ENCODE measurements at regions not wholly inside any gene's neighbourhood (a gene's known extent, or its start where the extent isn't known, plus 50 kb on each side); places are given as distances from the start of the nearest gene placed in this dataset.

DNA sequence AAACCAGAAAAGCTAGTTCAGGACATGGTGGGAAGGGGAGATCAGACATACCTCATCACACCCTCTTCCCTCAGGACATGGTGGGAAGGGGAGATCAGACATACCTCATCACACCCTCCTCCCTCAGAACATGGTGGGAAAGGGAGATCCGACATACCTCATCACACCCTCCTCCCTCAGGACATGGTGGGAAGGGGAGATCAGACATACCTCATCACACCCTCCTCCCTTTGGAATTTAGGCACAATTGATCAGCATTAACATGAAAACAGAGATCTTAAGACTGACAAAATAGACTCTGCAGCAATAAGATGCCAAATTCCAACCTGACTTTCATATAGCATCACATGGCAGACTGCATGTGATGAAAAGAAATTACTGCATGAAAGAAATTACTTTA, 412.7 kb upstream of the ZNF717 start:
- TF ChIP-seq TAF1 (IDR thresholded peaks at IDR 0.05; ENCODE audit: low read depth), result no peak
- no peak for TF ChIP-seq TEAD4 (IDR thresholded peaks at IDR 0.05)
- no peak for TF ChIP-seq NFIC (IDR thresholded peaks at IDR 0.05)
- no peak for TF ChIP-seq YY1 (IDR thresholded peaks at IDR 0.05; ENCODE audit: low read depth)

DNA sequence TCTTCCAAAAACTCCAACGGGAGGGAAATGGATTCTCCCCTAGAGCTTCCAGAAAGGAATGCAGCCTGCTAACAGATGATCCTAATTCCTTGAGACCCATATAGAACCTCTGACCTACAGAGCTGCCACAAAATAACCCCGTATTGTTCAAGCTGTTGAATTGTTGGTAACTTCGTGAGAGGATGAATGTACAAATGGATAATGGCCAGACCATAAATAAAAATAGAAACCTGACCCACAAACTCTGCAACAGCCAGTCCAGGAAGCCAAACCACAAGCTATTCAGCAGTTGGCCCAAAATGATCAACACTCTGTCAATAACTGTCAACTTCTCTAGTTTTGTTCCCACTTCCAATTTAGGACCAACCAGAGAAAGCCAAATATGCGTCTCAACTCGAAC, 414.0 kb upstream of the ZNF717 start:
- TF ChIP-seq, protein P1, sequence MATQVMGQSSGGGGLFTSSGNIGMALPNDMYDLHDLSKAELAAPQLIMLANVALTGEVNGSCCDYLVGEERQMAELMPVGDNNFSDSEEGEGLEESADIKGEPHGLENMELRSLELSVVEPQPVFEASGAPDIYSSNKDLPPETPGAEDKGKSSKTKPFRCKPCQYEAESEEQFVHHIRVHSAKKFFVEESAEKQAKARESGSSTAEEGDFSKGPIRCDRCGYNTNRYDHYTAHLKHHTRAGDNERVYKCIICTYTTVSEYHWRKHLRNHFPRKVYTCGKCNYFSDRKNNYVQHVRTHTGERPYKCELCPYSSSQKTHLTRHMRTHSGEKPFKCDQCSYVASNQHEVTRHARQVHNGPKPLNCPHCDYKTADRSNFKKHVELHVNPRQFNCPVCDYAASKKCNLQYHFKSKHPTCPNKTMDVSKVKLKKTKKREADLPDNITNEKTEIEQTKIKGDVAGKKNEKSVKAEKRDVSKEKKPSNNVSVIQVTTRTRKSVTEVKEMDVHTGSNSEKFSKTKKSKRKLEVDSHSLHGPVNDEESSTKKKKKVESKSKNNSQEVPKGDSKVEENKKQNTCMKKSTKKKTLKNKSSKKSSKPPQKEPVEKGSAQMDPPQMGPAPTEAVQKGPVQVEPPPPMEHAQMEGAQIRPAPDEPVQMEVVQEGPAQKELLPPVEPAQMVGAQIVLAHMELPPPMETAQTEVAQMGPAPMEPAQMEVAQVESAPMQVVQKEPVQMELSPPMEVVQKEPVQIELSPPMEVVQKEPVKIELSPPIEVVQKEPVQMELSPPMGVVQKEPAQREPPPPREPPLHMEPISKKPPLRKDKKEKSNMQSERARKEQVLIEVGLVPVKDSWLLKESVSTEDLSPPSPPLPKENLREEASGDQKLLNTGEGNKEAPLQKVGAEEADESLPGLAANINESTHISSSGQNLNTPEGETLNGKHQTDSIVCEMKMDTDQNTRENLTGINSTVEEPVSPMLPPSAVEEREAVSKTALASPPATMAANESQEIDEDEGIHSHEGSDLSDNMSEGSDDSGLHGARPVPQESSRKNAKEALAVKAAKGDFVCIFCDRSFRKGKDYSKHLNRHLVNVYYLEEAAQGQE (IDR thresholded peaks at IDR 0.05; ENCODE audit: low read depth), result no peak
- no peak for TF ChIP-seq YY1 (IDR thresholded peaks at IDR 0.05; ENCODE audit: low read depth)
- no peak for TF ChIP-seq TCF12 (IDR thresholded peaks at IDR 0.05; ENCODE audit: low read depth)
- no peak for TF ChIP-seq TEAD4 (IDR thresholded peaks at IDR 0.05)
- TF ChIP-seq TAF1 (IDR thresholded peaks at IDR 0.05; ENCODE audit: low read depth), result no peak
- TF ChIP-seq, protein P2, sequence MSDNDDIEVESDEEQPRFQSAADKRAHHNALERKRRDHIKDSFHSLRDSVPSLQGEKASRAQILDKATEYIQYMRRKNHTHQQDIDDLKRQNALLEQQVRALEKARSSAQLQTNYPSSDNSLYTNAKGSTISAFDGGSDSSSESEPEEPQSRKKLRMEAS (IDR thresholded peaks at IDR 0.05), result no peak
- no peak for TF ChIP-seq NFIC (IDR thresholded peaks at IDR 0.05)
- no peak for TF ChIP-seq CREB1 (IDR thresholded peaks at IDR 0.05; ENCODE audit: low read depth)

DNA sequence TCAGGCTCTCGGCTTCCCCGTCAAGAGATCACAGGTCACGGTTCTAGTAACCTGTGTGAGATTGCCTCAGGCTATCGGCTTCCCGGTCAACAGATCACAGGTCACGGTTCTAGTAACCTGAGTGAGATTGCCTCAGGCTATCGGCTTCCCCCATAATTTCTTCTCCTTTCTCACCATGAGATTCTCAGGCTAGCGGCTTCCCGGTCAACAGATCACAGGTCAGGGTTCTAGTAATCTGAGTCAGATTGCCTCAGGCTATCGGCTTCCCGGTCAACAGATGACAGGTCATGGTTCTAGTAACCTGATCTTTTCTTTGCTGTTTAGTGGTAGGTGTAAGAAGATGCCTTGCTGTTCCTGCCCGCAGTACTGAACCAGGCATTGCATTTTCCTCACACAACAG, 418.2 kb upstream of the ZNF717 start:
- TF ChIP-seq, protein P3, sequence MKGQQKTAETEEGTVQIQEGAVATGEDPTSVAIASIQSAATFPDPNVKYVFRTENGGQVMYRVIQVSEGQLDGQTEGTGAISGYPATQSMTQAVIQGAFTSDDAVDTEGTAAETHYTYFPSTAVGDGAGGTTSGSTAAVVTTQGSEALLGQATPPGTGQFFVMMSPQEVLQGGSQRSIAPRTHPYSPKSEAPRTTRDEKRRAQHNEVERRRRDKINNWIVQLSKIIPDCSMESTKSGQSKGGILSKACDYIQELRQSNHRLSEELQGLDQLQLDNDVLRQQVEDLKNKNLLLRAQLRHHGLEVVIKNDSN (IDR thresholded peaks at IDR 0.05), result no peak
- TF ChIP-seq TAF1 (IDR thresholded peaks at IDR 0.05; ENCODE audit: low read depth) (no peak), EGR1 (IDR thresholded peaks at IDR 0.05) (no peak), ZBTB7A (IDR thresholded peaks at IDR 0.05; ENCODE audit: low read depth) (no peak), NFIC (IDR thresholded peaks at IDR 0.05) (no peak), CEBPB (IDR thresholded peaks at IDR 0.05) (no peak), TCF12 (IDR thresholded peaks at IDR 0.05; ENCODE audit: low read depth) (no peak), CREB1 (IDR thresholded peaks at IDR 0.05; ENCODE audit: low read depth) (no peak), EP300 (IDR thresholded peaks at IDR 0.05; ENCODE audit: borderline replicate concordance) (no peak)
- TF ChIP-seq, protein P2 (IDR thresholded peaks at IDR 0.05), result no peak

DNA sequence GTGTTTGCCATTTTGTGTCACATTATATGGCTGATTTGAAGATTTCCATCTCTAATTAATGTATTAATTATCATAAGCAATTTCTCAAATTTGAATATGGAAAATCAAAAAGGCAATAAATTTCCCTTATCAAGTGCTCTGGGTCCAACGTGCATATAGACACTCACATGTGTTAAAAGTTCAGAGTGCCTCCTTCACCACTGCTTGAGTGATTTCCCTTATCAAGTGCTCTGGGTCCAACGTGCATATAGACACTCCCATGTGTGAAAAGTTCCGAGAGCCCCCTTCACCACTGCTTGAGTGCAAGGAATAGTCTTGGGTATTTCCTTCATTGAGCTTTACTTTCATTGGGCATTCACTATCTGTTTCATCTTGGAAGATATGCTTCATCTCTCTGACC, 421.0 kb upstream of the ZNF717 start:
- no peak for TF ChIP-seq RAD21 (IDR thresholded peaks at IDR 0.05; ENCODE audit: low read depth)
- no peak for TF ChIP-seq ZBTB7A (IDR thresholded peaks at IDR 0.05; ENCODE audit: low read depth)
- no peak for TF ChIP-seq FOXM1 (IDR thresholded peaks at IDR 0.05; ENCODE audit: borderline replicate concordance, low read depth)
- TF ChIP-seq, protein P1 (IDR thresholded peaks at IDR 0.05; ENCODE audit: low read depth), result no peak
- TF ChIP-seq EP300 (IDR thresholded peaks at IDR 0.05; ENCODE audit: borderline replicate concordance), result no peak

DNA sequence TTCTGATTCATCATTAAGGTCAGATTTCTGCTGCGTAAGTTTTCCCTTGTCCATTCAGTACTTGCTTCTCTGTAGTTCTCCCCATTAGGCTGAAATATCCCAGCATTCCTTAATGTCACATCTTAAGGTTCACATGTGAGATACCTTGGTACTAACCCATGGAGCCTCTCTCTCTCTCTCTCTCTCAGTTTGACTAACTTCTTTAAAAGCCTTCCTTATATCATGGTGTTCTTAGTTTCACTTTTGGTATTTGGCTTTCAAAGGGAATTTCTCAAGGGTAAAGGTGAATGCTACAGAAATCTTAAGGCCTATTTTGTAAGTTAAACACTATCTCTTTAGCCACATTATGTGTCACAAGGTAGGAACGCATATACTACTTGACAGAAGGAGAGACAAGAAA, 427.3 kb upstream of the ZNF717 start:
- no peak for TF ChIP-seq EP300 (IDR thresholded peaks at IDR 0.05; ENCODE audit: borderline replicate concordance)
- no peak for TF ChIP-seq TEAD4 (IDR thresholded peaks at IDR 0.05)
- TF ChIP-seq ZBTB7A (IDR thresholded peaks at IDR 0.05; ENCODE audit: low read depth), result no peak

DNA sequence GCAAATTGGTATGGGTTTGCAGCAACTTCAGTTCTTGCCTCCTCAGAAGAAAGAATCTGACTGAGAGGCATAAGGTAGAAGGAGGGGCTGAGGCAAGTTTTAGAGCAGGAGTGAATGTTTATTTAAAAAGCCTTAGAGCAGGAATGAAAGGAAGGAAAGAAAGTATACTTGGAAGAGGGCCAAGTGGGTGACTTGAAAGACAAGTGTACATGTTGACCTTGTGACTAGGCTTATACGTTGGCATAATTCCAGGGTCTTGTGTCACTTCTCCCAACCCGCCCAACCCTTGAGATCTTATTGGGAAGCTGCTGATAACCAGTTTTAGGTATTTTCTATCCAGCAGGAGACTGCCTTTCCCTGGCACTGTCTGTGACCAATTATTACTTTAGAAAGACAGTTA, 436.9 kb upstream of the ZNF717 start:
- no peak for TF ChIP-seq TEAD4 (IDR thresholded peaks at IDR 0.05)
- no peak for TF ChIP-seq RAD21 (IDR thresholded peaks at IDR 0.05; ENCODE audit: low read depth)
- TF ChIP-seq, protein P2 (IDR thresholded peaks at IDR 0.05), result no peak
- TF ChIP-seq EGR1 (IDR thresholded peaks at IDR 0.05), result no peak
- TF ChIP-seq EP300 (IDR thresholded peaks at IDR 0.05; ENCODE audit: borderline replicate concordance), result no peak
- TF ChIP-seq FOXM1 (IDR thresholded peaks at IDR 0.05; ENCODE audit: borderline replicate concordance, low read depth), result no peak
- TF ChIP-seq CREB1 (IDR thresholded peaks at IDR 0.05; ENCODE audit: low read depth), result no peak
- TF ChIP-seq ZBTB7A (IDR thresholded peaks at IDR 0.05; ENCODE audit: low read depth), result no peak
- no peak for TF ChIP-seq TAF1 (IDR thresholded peaks at IDR 0.05; ENCODE audit: low read depth)
- TF ChIP-seq YY1 (IDR thresholded peaks at IDR 0.05; ENCODE audit: low read depth), result no peak
- TF ChIP-seq CEBPB (IDR thresholded peaks at IDR 0.05), result no peak
- TF ChIP-seq, protein P1 (IDR thresholded peaks at IDR 0.05; ENCODE audit: low read depth), result no peak
- TF ChIP-seq TCF12 (IDR thresholded peaks at IDR 0.05; ENCODE audit: low read depth), result no peak
- TF ChIP-seq NFIC (IDR thresholded peaks at IDR 0.05), result no peak
- TF ChIP-seq, protein P3 (IDR thresholded peaks at IDR 0.05), result no peak
